Stimulated activated CD8-positive, alpha-beta memory T cell treated with anti-CD3 and anti-CD28 coated beads, Interleukin-12 subunit alpha, Interleukin-12 subunit beta, amount 100 ng/mL, for 4 hours (primary cell): ENCODE measurements at regions not wholly inside any gene's neighbourhood (a gene's known extent, or its start where the extent isn't known, plus 50 kb on each side); places are given as distances from the start of the nearest gene placed in this dataset.

Source experiments
- DNase-seq: peaks from one replicate; pipeline ENCODE4 v3.0.0-alpha.2; 2020; ENCODE audit warnings: low read depth

GRCh38 chr17:77379065-77379428 is 238.3 kb downstream of the SEC14L1 start:
- no peak for DNase-seq

- DNase-seq = no peak
Measured at GRCh38 chr17:77379832-77380231, 239.1 kb downstream of the SEC14L1 start.

GRCh38 chr17:77380395-77381184 is 239.8 kb downstream of the SEC14L1 start:
- no peak for DNase-seq

GRCh38 chr17:77381185-77381700 is 240.5 kb downstream of the SEC14L1 start:
- DNase-seq = no peak

GRCh38 chr17:77381731-77382130 is 241.0 kb downstream of the SEC14L1 start:
- DNase-seq = no peak

- no peak for DNase-seq
Measured at GRCh38 chr17:77382356-77382911, 241.7 kb downstream of the SEC14L1 start.

- no peak for DNase-seq
Measured at GRCh38 chr17:77382966-77383612, 242.3 kb downstream of the SEC14L1 start.

GRCh38 chr17:77383613-77384608 is 243.1 kb downstream of the SEC14L1 start:
- DNase-seq = no peak

- no peak for DNase-seq
Measured at GRCh38 chr17:77385750-77386501, 245.2 kb downstream of the SEC14L1 start.

- DNase-seq = no peak
Measured at GRCh38 chr17:77386502-77387192, 245.9 kb downstream of the SEC14L1 start.

- DNase-seq = no peak
Measured at GRCh38 chr17:77387891-77388290, 247.1 kb downstream of the SEC14L1 start.

- no peak for DNase-seq
Measured at GRCh38 chr17:77388384-77389306, 247.9 kb downstream of the SEC14L1 start.

- DNase-seq = no peak
Measured at GRCh38 chr17:77390870-77391269, 250.1 kb downstream of the SEC14L1 start.

- DNase-seq = no peak
Measured at GRCh38 chr17:77391668-77392375, 251.1 kb downstream of the SEC14L1 start.

- DNase-seq = no peak
Measured at GRCh38 chr17:77392376-77393273, 251.9 kb downstream of the SEC14L1 start.

GRCh38 chr17:77393274-77393600 is 252.5 kb downstream of the SEC14L1 start:
- no peak for DNase-seq

GRCh38 chr17:77393867-77394539 is 253.2 kb downstream of the SEC14L1 start:
- DNase-seq = no peak
